Spleen (tissue), 11 donors: ENCODE measurements at regions not wholly inside any gene's neighbourhood (a gene's known extent, or its start where the extent isn't known, plus 50 kb on each side); places are given as distances from the start of the nearest gene placed in this dataset.

Experiments used
- DNase-seq: peaks from one replicate; pipeline ENCODE4 v3.0.0-alpha.2; 2020
- H3K27ac ChIP-seq, 8 donors: fragments of 200-600 bp; sonication (generic) in 7 of 8; 1 replicate in 4 of 8; 2 replicates in 4 of 8; pipeline versions ENCODE4 v1.5.0 to v1.8.0; 2016 to 2021; ENCODE audit warnings: inconsistent platforms in 4 of 8, mild to moderate bottlenecking in 4 of 8, moderate library complexity in 1 of 8
- H3K27me3 ChIP-seq, 7 donors: fragments of 200-600 bp; sonication (generic) in 6 of 7; replicated peaks in 1 of 7; 1 replicate in 4 of 7; 2 replicates in 3 of 7; pipeline versions ENCODE4 v1.5.0 to v1.8.0; 2016 to 2021; ENCODE audit warnings: inconsistent platforms in 3 of 7, mild to moderate bottlenecking in 1 of 7
- H3K36me3 ChIP-seq, 6 donors: fragments of 200-600 bp; sonication (generic) in 5 of 6; 1 replicate in 4 of 6; 2 replicates in 2 of 6; pipeline versions ENCODE4 v1.5.0 to v1.8.0; 2016 to 2021; ENCODE audit warnings: inconsistent platforms in 2 of 6
- H3K4me1 ChIP-seq, 6 donors: fragments of 200-600 bp; sonication (generic) in 5 of 6; 1 replicate in 3 of 6; 2 replicates in 3 of 6; pipeline versions ENCODE4 v1.5.0 to v1.8.0; 2016 to 2021; ENCODE audit warnings: inconsistent platforms in 3 of 6
- H3K4me3 ChIP-seq, 8 donors: fragments of 200-600 bp; sonication (generic) in 7 of 8; 1 replicate in 4 of 8; 2 replicates in 4 of 8; pipeline versions ENCODE4 v1.5.0 to v1.8.0; 2016 to 2021; ENCODE audit warnings: inconsistent platforms in 4 of 8, mild to moderate bottlenecking in 4 of 8, moderate library complexity in 2 of 8
- H3K9me3 ChIP-seq, 8 donors: fragments of 200-600 bp; sonication (generic) in 7 of 8; 1 replicate in 4 of 8; 2 replicates in 4 of 8; pipeline versions ENCODE4 v1.5.0 to v1.8.0; 2016 to 2021; ENCODE audit warnings: inconsistent platforms in 4 of 8
- POLR2A ChIP-seq, 3 donors: fragments of 450-650 bp; IDR thresholded peaks; one replicate each; pipeline ENCODE4 v1.5.1; 2017; ENCODE audit warnings: antibody characterized with exemption in 3 of 3, mild to moderate bottlenecking in 1 of 3
- POLR2AphosphoS5 ChIP-seq, 3 donors: sonication (generic); formaldehyde crosslinking; IDR thresholded peaks; one replicate each; pipeline ENCODE4 v1.5.1; 2017; ENCODE audit warnings: antibody characterized with exemption in 3 of 3
- WGBS, 5 donors: extraction: QIAGEN DNeasy Blood & Tissue Kit in 3 of 5; methylation state at CpG; one replicate each; pipeline versions ENCODE4 v1.1.5 to v1.1.7; 2013 to 2018; 5-methylcytosine and 5-hydroxymethylcytosine counted together
- intact Hi-C: fragments of 100-400 bp; cut with DNase I; formaldehyde crosslinking; loops from one replicate; pipeline ENCODE4 v1.15.0; 2023; ENCODE audit warnings: low total_unique reads
- TF ChIP-seq, protein P1 (sequence below), 11 experiments: fragments of 200-600 bp in 7 of 11; fragments of 450-650 bp in 4 of 11; sonication (generic) in 4 of 11; IDR thresholded peaks in 8 of 11; conservative IDR thresholded peaks in 3 of 11; 1 replicate in 7 of 11; 2 replicates in 4 of 11; pipeline versions ENCODE4 v1.4.0 to v1.8.0; 2016 to 2021; ENCODE audit warnings: antibody characterized with exemption in 11 of 11, inconsistent platforms in 4 of 11, mild to moderate bottlenecking in 1 of 11
- donor health status: healthy with polysubstance abuse.
- donor health status: DM: no; HTN: no; CAD: no; lungs with moderate emphysema.
- donor health status: DM: no; HTN: no; CAD: no.
- donor health status: Bipolar disorder and iron deficiency.
- donor health status: healthy.
- donor health status: DM: no; HTN: no; CAD: no.
- donor health status: DM: yes; HTN: yes; CAD: no.

DNA sequence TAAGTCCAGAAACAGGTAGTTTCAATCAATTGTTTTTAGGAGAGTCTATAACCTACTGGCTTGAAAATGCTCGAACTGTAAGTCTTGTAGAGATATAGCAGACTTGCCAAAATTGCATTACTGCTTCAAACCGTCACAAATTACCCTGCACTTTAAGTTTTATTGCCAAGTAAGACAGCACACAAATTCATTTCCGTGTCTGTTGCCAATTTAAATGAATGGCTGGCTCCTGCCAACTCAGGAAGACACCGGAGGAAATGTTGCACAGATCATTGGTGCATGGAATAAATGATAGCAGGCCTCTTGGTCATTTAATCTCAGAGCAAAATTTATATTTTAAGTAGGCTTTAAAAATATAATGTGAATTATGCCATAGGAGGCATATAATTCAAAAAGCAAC, 438.1 kb downstream of the HACE1 start:
- DNase-seq: no peak
- Histone ChIP-seq H3K4me3 (no peak overlapping the region), H3K27ac (no peak overlapping the region), H3K27me3 (no peaks in the 10 kb centered on the region), H3K36me3 (no peaks in the 10 kb centered on the region), H3K9me3 (peaks cover 0 to 9% (median 2%) of the 10 kb centered on the region in 8 donors), H3K4me1 (no peaks in the 10 kb centered on the region)
- 50 to 75% (median 71%) methylated on average over 4 of the region's 4 CpGs for WGBS, 5 donors
- TF ChIP-seq, protein P1, sequence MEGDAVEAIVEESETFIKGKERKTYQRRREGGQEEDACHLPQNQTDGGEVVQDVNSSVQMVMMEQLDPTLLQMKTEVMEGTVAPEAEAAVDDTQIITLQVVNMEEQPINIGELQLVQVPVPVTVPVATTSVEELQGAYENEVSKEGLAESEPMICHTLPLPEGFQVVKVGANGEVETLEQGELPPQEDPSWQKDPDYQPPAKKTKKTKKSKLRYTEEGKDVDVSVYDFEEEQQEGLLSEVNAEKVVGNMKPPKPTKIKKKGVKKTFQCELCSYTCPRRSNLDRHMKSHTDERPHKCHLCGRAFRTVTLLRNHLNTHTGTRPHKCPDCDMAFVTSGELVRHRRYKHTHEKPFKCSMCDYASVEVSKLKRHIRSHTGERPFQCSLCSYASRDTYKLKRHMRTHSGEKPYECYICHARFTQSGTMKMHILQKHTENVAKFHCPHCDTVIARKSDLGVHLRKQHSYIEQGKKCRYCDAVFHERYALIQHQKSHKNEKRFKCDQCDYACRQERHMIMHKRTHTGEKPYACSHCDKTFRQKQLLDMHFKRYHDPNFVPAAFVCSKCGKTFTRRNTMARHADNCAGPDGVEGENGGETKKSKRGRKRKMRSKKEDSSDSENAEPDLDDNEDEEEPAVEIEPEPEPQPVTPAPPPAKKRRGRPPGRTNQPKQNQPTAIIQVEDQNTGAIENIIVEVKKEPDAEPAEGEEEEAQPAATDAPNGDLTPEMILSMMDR (IDR thresholded peaks at IDR 0.05 in 8 of 11, conservative IDR thresholded peaks at IDR 0.05 in 3 of 11): no peak
- TF ChIP-seq POLR2A (IDR thresholded peaks at IDR 0.05): no peak
- TF ChIP-seq POLR2AphosphoS5 (IDR thresholded peaks at IDR 0.05): no peak
- intact Hi-C loops: no loop called here

DNA sequence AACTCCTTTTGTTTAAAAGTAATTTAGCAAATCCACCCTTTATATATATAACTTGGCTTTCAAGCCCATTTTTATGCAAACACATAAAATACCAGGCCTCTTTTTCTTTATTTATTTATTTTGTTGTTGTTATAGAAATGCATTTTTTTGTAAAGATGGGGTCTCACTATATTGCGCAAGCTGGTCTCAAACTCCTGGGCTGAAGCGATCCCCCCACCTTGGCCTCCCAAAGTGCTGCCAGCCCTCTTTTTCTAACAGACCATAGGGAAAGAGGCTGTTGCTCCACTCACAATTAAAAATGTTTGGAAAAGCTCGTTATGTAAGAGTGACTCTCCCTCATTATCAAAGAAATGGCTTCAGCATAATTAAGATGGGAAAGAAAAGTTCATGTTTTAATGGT, 440.9 kb downstream of the HACE1 start:
- Histone ChIP-seq H3K27me3 (no peaks in the 10 kb centered on the region), H3K27ac (no peak overlapping the region), H3K4me1 (no peaks in the 10 kb centered on the region), H3K36me3 (no peaks in the 10 kb centered on the region), H3K4me3 (no peak overlapping the region), H3K9me3 (peaks cover 0 to 8% (median 0%) of the 10 kb centered on the region in 8 donors)
- TF ChIP-seq POLR2AphosphoS5 (IDR thresholded peaks at IDR 0.05) (no peak), POLR2A (IDR thresholded peaks at IDR 0.05) (no peak)
- TF ChIP-seq, protein P1 (IDR thresholded peaks at IDR 0.05 in 8 of 11, conservative IDR thresholded peaks at IDR 0.05 in 3 of 11): no peak
- no peak for DNase-seq
- intact Hi-C loops: no loop called here
- WGBS, 5 donors: 84 to 91% (median 85%) methylated on average over 3 of the region's 3 CpGs

DNA sequence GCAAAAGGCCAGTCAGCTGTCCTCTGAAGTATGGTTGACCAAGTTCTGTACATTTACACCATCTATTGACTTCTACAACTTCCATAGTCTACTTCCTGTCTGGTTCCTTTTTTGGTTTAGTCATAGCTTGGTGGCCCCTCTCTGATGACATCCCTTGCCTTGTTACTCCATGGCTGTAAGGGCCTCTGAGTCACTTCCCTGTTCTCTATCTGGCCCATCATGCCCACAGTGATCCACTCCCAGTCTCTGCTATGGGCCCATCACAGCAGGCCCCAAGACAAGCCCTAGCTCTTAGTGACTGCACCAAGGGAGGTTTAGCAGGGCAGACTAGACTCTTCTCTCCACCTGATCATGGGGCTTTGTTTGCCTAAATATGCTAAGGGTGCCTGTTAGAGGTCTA, 441.6 kb downstream of the HACE1 start:
- DNase-seq: no peak
- Histone ChIP-seq H3K4me1 (no peaks in the 10 kb centered on the region), H3K4me3 (no peak overlapping the region), H3K27me3 (no peaks in the 10 kb centered on the region), H3K9me3 (peaks cover 0 to 4% (median 0%) of the 10 kb centered on the region in 8 donors), H3K36me3 (no peaks in the 10 kb centered on the region), H3K27ac (no peak overlapping the region)
- TF ChIP-seq POLR2AphosphoS5 (IDR thresholded peaks at IDR 0.05) (no peak), POLR2A (IDR thresholded peaks at IDR 0.05) (no peak)
- TF ChIP-seq, protein P1 (IDR thresholded peaks at IDR 0.05 in 8 of 11, conservative IDR thresholded peaks at IDR 0.05 in 3 of 11): no peak
- intact Hi-C loops: no loop called here

DNA sequence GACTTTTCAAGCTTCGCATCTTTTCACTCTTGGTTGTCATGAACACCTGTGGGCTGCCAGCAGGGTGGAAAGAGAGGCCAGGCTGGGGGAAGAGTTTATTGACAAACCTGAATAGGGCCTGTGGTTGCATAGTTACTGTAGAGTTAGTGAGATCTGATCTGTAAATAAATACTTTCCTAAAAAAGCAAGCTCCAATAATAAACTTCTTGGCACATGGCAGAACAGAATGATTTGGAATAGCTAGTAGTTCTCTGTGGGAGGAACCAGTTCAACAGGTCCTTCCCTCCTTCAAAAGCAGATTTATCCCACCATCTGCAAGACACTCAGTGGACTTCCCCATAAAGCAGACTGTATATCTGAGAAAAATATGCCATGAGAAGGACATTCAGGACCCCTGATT, 445.0 kb downstream of the HACE1 start:
- WGBS, 5 donors: 91 to 98% (median 92%) methylated on average over 1 of the region's 1 CpG
- Histone ChIP-seq H3K27ac (no peak overlapping the region), H3K9me3 (no peaks in the 10 kb centered on the region), H3K27me3 (no peaks in the 10 kb centered on the region), H3K36me3 (no peaks in the 10 kb centered on the region), H3K4me1 (no peaks in the 10 kb centered on the region), H3K4me3 (no peak overlapping the region)
- DNase-seq: no peak
- TF ChIP-seq POLR2AphosphoS5 (IDR thresholded peaks at IDR 0.05) (no peak), POLR2A (IDR thresholded peaks at IDR 0.05) (no peak)
- TF ChIP-seq, protein P1 (IDR thresholded peaks at IDR 0.05 in 8 of 11, conservative IDR thresholded peaks at IDR 0.05 in 3 of 11): no peak
- intact Hi-C loops: no loop called here
